Body of pancreas (tissue), 4 donors: ENCODE measurements at regions not wholly inside any gene's neighbourhood (a gene's known extent, or its start where the extent isn't known, plus 50 kb on each side); places are given as distances from the start of the nearest gene placed in this dataset.

Experiments
- ATAC-seq: fragments of 150-250 bp; one replicate; pipeline ENCODE4 v1.9.1; 2016
- DNase-seq, 4 donors: peaks; one replicate each; pipeline ENCODE4 v3.0.0-alpha.2; 2019
- H3K27ac ChIP-seq, 4 donors: fragments of 200-600 bp; sonication (generic); 1 replicate in 3 of 4; 2 replicates in 1 of 4; pipeline versions ENCODE4 v1.5.1 to v1.6.1; 2016 to 2019; ENCODE audit warnings: mild to moderate bottlenecking in 1 of 4, mixed read lengths in 1 of 4, moderate library complexity in 1 of 4
- H3K27me3 ChIP-seq, 2 donors: fragments of 200-600 bp; sonication (generic); one replicate each; pipeline ENCODE4 v1.6.0; 2016; ENCODE audit warnings: mild to moderate bottlenecking in 1 of 2
- H3K36me3 ChIP-seq, 2 donors: fragments of 200-600 bp; sonication (generic); replicated peaks in 1 of 2; 2 replicates each; pipeline ENCODE4 v1.5.1; 2016; ENCODE audit warnings: low read depth in 2 of 2; ENCODE audit not compliant: insufficient read depth in 1 of 2
- H3K4me1 ChIP-seq: fragments of 200-600 bp; sonication (generic); one replicate; pipeline ENCODE4 v1.6.0; 2016
- H3K4me3 ChIP-seq, 2 donors: fragments of 200-600 bp; sonication (generic); 1 replicate in 1 of 2; 2 replicates in 1 of 2; pipeline ENCODE4 v1.5.1; 2016 to 2019
- H3K9me3 ChIP-seq, 3 donors: fragments of 200-600 bp; sonication (generic); 1 replicate in 2 of 3; 2 replicates in 1 of 3; pipeline ENCODE4 v1.5.1; 2016
- POLR2A ChIP-seq, 3 donors: fragments of 450-650 bp; IDR thresholded peaks; one replicate each; pipeline ENCODE4 v1.6.1; 2016; ENCODE audit warnings: antibody characterized with exemption in 3 of 3, mild to moderate bottlenecking in 2 of 3
- WGBS, 2 donors: methylation state at CpG; one replicate each; pipeline ENCODE4 v1.1.5; 2017; 5-methylcytosine and 5-hydroxymethylcytosine counted together
- intact Hi-C: fragments of 100-400 bp; cut with DNase I; formaldehyde crosslinking; loops from one replicate; pipeline ENCODE4 v1.15.1; 2023
- TF ChIP-seq, protein P1 (sequence below), 7 experiments: fragments of 450-650 bp in 4 of 7; fragments of 200-600 bp in 3 of 7; sonication (generic) in 3 of 7; IDR thresholded peaks; one replicate each; pipeline ENCODE4 v1.5.1; 2016 to 2019; ENCODE audit warnings: antibody characterized with exemption in 7 of 7

DNA sequence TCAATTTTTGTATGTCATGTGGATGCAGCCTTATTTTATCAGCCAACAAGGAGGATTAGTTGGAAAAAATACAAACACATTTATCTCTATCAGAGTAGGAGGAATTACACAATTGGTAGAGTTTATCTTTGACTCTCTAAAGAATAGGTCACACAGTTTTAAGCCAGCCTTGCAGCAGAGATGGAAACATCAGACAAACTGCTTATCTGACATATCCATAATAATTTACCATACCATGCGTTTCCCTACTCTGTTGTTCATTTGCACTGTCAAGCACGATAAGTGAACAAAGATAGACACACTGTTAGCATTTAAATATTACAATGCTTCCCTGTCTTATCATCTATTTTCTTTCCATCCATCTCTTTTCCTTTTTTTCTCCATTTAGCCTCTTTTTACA is 283.7 kb upstream of the SMIM30 start:
- Histone ChIP-seq H3K9me3 (no peaks in the 10 kb centered on the region), H3K27me3 (no peaks in the 10 kb centered on the region), H3K4me3 (no peak overlapping the region), H3K27ac (no peak overlapping the region), H3K4me1 (no peaks in the 10 kb centered on the region), H3K36me3 (no peaks in the 10 kb centered on the region)
- ATAC-seq, result no peak
- DNase-seq, result no peak
- 10 to 20% methylated on average over 2 of the region's 2 CpGs for WGBS, 2 donors
- intact Hi-C loops, result no loop called here
- TF ChIP-seq, protein P1, sequence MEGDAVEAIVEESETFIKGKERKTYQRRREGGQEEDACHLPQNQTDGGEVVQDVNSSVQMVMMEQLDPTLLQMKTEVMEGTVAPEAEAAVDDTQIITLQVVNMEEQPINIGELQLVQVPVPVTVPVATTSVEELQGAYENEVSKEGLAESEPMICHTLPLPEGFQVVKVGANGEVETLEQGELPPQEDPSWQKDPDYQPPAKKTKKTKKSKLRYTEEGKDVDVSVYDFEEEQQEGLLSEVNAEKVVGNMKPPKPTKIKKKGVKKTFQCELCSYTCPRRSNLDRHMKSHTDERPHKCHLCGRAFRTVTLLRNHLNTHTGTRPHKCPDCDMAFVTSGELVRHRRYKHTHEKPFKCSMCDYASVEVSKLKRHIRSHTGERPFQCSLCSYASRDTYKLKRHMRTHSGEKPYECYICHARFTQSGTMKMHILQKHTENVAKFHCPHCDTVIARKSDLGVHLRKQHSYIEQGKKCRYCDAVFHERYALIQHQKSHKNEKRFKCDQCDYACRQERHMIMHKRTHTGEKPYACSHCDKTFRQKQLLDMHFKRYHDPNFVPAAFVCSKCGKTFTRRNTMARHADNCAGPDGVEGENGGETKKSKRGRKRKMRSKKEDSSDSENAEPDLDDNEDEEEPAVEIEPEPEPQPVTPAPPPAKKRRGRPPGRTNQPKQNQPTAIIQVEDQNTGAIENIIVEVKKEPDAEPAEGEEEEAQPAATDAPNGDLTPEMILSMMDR (IDR thresholded peaks at IDR 0.05), result no peak
- no peak for TF ChIP-seq POLR2A (IDR thresholded peaks at IDR 0.05)

GRCh38 chr7:113394856-113395255 is 276.5 kb upstream of the SMIM30 start:
- Histone ChIP-seq H3K9me3 (no peaks in the 10 kb centered on the region), H3K27me3 (no peaks in the 10 kb centered on the region), H3K36me3 (no peaks in the 10 kb centered on the region), H3K27ac (no peak overlapping the region), H3K4me3 (no peak overlapping the region), H3K4me1 (peaks cover 13% of the 10 kb centered on the region)
- TF ChIP-seq, protein P1 (IDR thresholded peaks at IDR 0.05), result no peak
- TF ChIP-seq POLR2A (IDR thresholded peaks at IDR 0.05), result no peak
- intact Hi-C loops, result no loop called here
- DNase-seq (no peak), ATAC-seq (no peak)
- WGBS, 2 donors, result 75 to 84% methylated on average over 3 of the region's 3 CpGs

- TF ChIP-seq, protein P1 (IDR thresholded peaks at IDR 0.05), result no peak
- no peak for TF ChIP-seq POLR2A (IDR thresholded peaks at IDR 0.05)
- ATAC-seq (no peak), DNase-seq (no peak)
- WGBS, 2 donors, result 43 to 51% methylated on average over 2 of the region's 2 CpGs
- no peaks in the 10 kb centered on the region for H3K9me3 ChIP-seq
- H3K27me3 ChIP-seq, result no peaks in the 10 kb centered on the region
- H3K4me1 ChIP-seq, result peaks cover 13% of the 10 kb centered on the region
- no peak overlapping the region for H3K27ac ChIP-seq
- H3K4me3 ChIP-seq, result no peak overlapping the region
- intact Hi-C loops, result no loop called here
- H3K36me3 ChIP-seq, result no peaks in the 10 kb centered on the region
Measured at GRCh38 chr7:113392841-113393540, 274.6 kb upstream of the SMIM30 start.

DNA sequence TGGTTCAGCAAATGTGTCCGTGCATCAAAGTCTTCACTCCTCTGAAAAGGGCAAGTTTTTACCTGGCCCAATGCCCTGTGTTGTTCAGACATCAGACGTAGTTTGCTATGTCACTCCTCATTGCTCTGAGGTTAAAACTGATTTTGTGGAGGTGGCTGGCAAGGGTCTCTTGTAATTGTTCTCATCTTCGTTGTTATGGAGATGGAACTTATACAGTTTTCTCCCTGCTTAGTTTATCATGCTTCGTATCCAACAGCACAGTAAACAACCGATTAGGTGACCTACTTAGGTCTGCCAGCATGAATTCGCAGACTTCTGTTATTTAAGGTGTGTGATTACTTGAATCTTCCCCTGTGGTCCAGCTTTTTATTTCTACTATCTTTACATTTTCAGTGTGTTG is 274.1 kb upstream of the SMIM30 start:
- 25 to 30% methylated on average over 6 of the region's 6 CpGs for WGBS, 2 donors
- intact Hi-C loops, result no loop called here
- ATAC-seq, result no peak

More for the DNA sequence above, 274.1 kb upstream of the SMIM30 start:
- Histone ChIP-seq H3K9me3 (no peaks in the 10 kb centered on the region), H3K27ac (no peak overlapping the region), H3K36me3 (no peaks in the 10 kb centered on the region), H3K4me1 (peaks cover 13% of the 10 kb centered on the region), H3K4me3 (no peak overlapping the region), H3K27me3 (no peaks in the 10 kb centered on the region)
- DNase-seq, result peak in 1 of 4 donors; percentile 12
- TF ChIP-seq POLR2A (IDR thresholded peaks at IDR 0.05), result no peak
- TF ChIP-seq, protein P1 (IDR thresholded peaks at IDR 0.05), result no peak
